Omental fat pad (tissue), 3 donors: ENCODE measurements at regions not wholly inside any gene's neighbourhood (a gene's known extent, or its start where the extent isn't known, plus 50 kb on each side); places are given as distances from the start of the nearest gene placed in this dataset.

Experiments used
- ATAC-seq: fragments of 150-250 bp; one replicate; pipeline ENCODE4 v1.9.1; 2016; ENCODE audit warnings: mild to moderate bottlenecking, moderate library complexity; ENCODE audit not compliant: low FRiP score
- DNase-seq: peaks from one replicate; pipeline ENCODE4 v3.0.0-alpha.2; 2019; ENCODE audit warnings: low spot score
- CTCF ChIP-seq, 3 donors: fragments of 450-650 bp; IDR thresholded peaks; one replicate each; pipeline ENCODE4 v1.5.1; 2016 to 2017; ENCODE audit warnings: antibody characterized with exemption in 3 of 3, mild to moderate bottlenecking in 3 of 3, moderate library complexity in 2 of 3

- no peak for TF ChIP-seq CTCF (IDR thresholded peaks at IDR 0.05)
- ATAC-seq (no peak), DNase-seq (no peak)
These were observed 102.8 kb downstream of the GLUD2 start for GRCh38 chrX:121150217-121150616.

GRCh38 chrX:121151293-121151692, 103.9 kb downstream of the GLUD2 start:
- no peak for ATAC-seq
- no peak for TF ChIP-seq CTCF (IDR thresholded peaks at IDR 0.05)
- DNase-seq = no peak

DNA sequence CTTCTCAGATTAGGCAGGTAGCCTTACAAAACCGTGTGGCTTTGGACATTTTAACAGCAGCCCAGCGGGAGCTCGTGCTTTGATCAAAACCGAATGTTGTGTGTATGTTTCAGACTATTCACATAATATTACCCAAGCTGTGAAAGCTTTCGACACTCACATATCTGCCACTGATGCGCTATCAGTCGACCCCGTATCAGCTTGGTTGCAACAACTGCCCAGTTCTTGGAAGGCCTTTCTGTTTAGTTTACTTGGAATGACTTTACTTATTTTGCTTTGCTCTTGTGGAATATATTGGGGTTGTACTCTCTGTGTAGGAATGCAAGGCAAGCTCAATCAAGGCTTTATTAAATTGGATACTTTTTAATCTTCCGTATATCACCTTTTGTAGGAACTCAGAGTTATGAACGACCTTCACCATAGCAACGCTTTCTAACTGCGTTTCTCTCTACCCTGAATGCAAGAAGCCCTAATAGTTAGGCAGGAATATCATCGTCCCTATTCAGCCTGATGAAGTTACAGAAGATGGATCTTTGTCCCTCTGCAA, 107.5 kb downstream of the GLUD2 start:
- ATAC-seq = no peak
- TF ChIP-seq CTCF (IDR thresholded peaks at IDR 0.05) = no peak
- DNase-seq = no peak

DNA sequence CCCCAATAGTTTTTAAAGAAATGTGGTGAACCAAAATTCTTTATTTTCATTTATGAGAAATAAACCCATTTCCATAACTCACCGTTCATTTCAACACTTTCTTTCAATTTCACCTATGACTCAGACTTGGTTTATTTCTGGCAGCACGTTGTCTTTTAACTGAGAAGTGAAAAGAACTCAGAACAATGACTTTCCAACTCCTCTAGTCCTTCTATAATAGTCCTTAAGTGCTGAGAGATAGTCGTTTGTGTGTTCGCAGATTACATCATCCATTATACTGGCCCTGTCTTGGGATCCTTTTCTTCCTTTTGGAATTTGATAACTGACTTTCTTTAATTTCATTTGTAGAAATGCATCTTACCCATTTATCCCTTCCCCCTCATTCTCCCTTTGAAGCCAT, 113.6 kb downstream of the GLUD2 start:
- DNase-seq (no peak), ATAC-seq (no peak)

GRCh38 chrX:121161501-121161933, 114.1 kb downstream of the GLUD2 start:
- ATAC-seq (no peak), DNase-seq (no peak)
- TF ChIP-seq CTCF (IDR thresholded peaks at IDR 0.05) = no peak

More for the DNA sequence above, 113.6 kb downstream of the GLUD2 start:
- no peak for TF ChIP-seq CTCF (IDR thresholded peaks at IDR 0.05)

GRCh38 chrX:121163443-121163842, 116.0 kb downstream of the GLUD2 start:
- TF ChIP-seq CTCF (IDR thresholded peaks at IDR 0.05) = no peak
- no peak for DNase-seq
- no peak for ATAC-seq

DNA sequence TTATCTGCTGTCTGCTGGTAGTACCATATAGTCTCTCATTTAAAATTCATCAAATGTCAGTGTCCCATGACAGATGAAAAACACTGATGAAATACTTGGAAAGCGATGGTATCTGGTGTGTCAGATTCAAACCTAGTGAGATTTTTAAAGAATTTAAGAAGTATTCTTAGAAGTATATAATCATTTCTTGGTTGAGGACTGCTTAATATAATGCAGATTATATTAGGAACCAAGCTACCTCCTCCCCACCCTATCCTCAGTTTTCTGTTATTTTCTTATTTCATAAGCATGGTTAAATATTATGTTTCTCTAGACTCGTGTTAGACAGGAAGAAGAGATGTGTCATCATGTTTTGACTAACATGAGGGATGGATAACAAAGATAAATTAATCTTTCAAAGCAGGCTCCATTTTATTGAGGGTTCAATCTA, 118.5 kb downstream of the GLUD2 start:
- no peak for DNase-seq
- ATAC-seq = no peak
- TF ChIP-seq CTCF (IDR thresholded peaks at IDR 0.05) = no peak
